Peyer's patch (tissue), 4 donors: ENCODE measurements at regions not wholly inside any gene's neighbourhood (a gene's known extent, or its start where the extent isn't known, plus 50 kb on each side); places are given as distances from the start of the nearest gene placed in this dataset.

Experiments
- DNase-seq, 3 donors: peaks; one replicate each; pipeline ENCODE4 v3.0.0-alpha.2; 2017 to 2019
- H3K27ac ChIP-seq, 4 donors: fragments of 200-600 bp; sonication (generic); one replicate each; pipeline ENCODE4 v1.5.1; 2016 to 2019
- H3K27me3 ChIP-seq, 2 donors: fragments of 200-600 bp; sonication (generic); one replicate each; pipeline ENCODE4 v1.5.1; 2019
- H3K36me3 ChIP-seq, 3 donors: fragments of 200-600 bp; sonication (generic); one replicate each; pipeline ENCODE4 v1.5.1; 2016 to 2019
- H3K4me1 ChIP-seq, 4 donors: fragments of 200-600 bp; sonication (generic); one replicate each; pipeline ENCODE4 v1.5.1; 2016 to 2019
- H3K4me3 ChIP-seq, 4 donors: fragments of 200-600 bp; sonication (generic); 1 replicate in 3 of 4; 2 replicates in 1 of 4; pipeline ENCODE4 v1.5.1; 2016 to 2019; ENCODE audit warnings: mild to moderate bottlenecking in 1 of 4
- H3K9me3 ChIP-seq, 4 donors: fragments of 200-600 bp; sonication (generic); one replicate each; pipeline ENCODE4 v1.5.1; 2016 to 2019; ENCODE audit warnings: mild to moderate bottlenecking in 1 of 4
- CTCF ChIP-seq, 6 experiments: fragments of 450-650 bp in 4 of 6; fragments of 200-600 bp in 2 of 6; sonication (generic) in 1 of 6; IDR thresholded peaks; one replicate each; pipeline ENCODE4 v1.5.1; 2017 to 2019; ENCODE audit warnings: antibody characterized with exemption in 6 of 6, mild to moderate bottlenecking in 3 of 6, moderate library complexity in 1 of 6
- POLR2A ChIP-seq, 2 donors: fragments of 450-650 bp; IDR thresholded peaks; one replicate each; pipeline ENCODE4 v1.5.1; 2017; ENCODE audit warnings: antibody characterized with exemption in 2 of 2, mild to moderate bottlenecking in 2 of 2, moderate library complexity in 2 of 2

GRCh38 chr12:58616618-58617017, 303.7 kb downstream of the LRIG3 start:
- DNase-seq, result no peak
- Histone ChIP-seq H3K4me3 (no peak overlapping the region), H3K27ac (no peak overlapping the region), H3K27me3 (no peaks in the 10 kb centered on the region), H3K9me3 (no peaks in the 10 kb centered on the region), H3K36me3 (no peaks in the 10 kb centered on the region), H3K4me1 (no peaks in the 10 kb centered on the region)
- TF ChIP-seq POLR2A (IDR thresholded peaks at IDR 0.05), result no peak
- no peak for TF ChIP-seq CTCF (IDR thresholded peaks at IDR 0.05)

DNA sequence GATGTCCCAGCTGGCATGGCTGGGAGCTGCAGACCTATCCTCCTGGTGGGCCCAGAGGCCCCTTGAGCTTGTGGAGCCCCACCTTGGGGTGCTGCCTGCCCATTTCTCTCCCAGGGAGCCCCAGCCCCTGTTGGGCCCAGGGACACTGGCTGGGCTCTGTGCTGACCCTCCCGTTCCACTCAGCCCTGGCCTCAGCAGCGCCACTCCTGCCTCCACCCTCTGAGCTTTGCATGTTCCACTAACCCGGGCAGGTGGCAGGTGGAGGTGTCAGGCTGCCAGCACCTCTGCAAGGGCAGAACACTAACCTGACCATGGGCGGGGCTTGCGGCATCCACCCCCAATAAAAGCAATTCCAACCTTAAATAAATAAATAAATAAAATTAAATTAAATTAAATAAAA, 299.2 kb downstream of the LRIG3 start:
- H3K4me1 ChIP-seq, result no peaks in the 10 kb centered on the region
- H3K9me3 ChIP-seq, result no peaks in the 10 kb centered on the region
- H3K27me3 ChIP-seq, result no peaks in the 10 kb centered on the region
- H3K27ac ChIP-seq, result no peak overlapping the region
- DNase-seq, result peak in 1 of 3 donors; percentile 41
- H3K36me3 ChIP-seq, result no peaks in the 10 kb centered on the region
- no peak overlapping the region for H3K4me3 ChIP-seq
- TF ChIP-seq POLR2A (IDR thresholded peaks at IDR 0.05) (no peak), CTCF (IDR thresholded peaks at IDR 0.05) (no peak)

GRCh38 chr12:58629376-58629775, 290.9 kb downstream of the LRIG3 start:
- no peaks in the 10 kb centered on the region for H3K36me3 ChIP-seq
- H3K4me3 ChIP-seq, result no peak overlapping the region
- no peaks in the 10 kb centered on the region for H3K27me3 ChIP-seq
- no peaks in the 10 kb centered on the region for H3K9me3 ChIP-seq
- TF ChIP-seq POLR2A (IDR thresholded peaks at IDR 0.05), result no peak
- TF ChIP-seq CTCF (IDR thresholded peaks at IDR 0.05), result no peak
- DNase-seq, result no peak
- no peak overlapping the region for H3K27ac ChIP-seq
- H3K4me1 ChIP-seq, result no peaks in the 10 kb centered on the region

DNA sequence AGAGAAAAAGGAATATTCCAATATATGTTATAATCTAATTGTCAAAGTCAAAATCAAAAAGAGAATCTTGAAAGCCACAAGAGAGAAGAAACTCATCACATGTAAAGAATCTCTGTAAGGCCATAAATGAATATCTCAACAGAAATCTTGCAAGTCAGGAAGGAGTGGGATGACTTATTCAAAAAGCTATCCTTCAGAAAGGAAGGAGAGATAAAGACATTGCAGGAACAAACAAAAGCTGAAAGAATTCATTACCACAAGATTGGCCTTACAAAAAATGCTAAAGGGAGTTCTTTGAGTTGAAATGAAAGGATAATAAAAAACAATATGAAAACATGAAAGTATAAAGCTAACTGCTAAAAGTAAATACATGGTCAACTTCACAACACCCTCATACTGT, 286.8 kb downstream of the LRIG3 start:
- TF ChIP-seq CTCF (IDR thresholded peaks at IDR 0.05) (no peak), POLR2A (IDR thresholded peaks at IDR 0.05) (no peak)

DNA sequence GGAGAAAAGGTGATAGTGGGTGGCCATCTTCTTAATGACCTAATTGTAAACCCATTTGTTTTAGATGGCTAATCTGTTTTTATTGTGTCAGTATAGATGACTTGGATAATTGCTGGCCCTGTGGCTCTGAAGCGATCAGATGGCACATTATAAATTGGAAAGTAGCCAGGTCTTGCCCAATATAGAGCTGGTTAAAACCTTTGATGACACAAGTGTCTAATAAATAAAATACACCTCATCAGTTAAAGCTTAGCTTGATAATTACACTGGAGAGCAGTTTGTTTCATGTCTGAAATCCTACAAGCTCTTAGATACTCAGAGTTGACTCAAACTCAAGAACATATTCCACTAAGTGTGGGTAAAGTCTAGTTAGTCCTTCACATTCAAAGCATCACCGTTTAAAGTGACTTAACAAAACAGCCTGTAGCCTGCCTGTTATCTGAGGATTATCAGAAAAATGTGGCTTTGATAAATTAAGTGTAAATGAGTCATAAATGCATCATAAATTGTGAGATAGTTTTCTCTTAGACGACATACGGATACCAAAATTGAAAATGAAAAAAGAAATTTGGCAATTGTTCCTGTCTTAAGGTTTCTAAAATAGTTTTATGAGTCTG, 280.9 kb downstream of the LRIG3 start:
- Histone ChIP-seq H3K4me1 (no peaks in the 10 kb centered on the region), H3K27me3 (no peaks in the 10 kb centered on the region), H3K9me3 (no peaks in the 10 kb centered on the region), H3K4me3 (no peak overlapping the region), H3K36me3 (no peaks in the 10 kb centered on the region), H3K27ac (no peak overlapping the region)
- no peak for TF ChIP-seq POLR2A (IDR thresholded peaks at IDR 0.05)
- TF ChIP-seq CTCF (IDR thresholded peaks at IDR 0.05), result no peak
- DNase-seq, result no peak

More for the DNA sequence above, 286.8 kb downstream of the LRIG3 start:
- Histone ChIP-seq H3K27me3 (no peaks in the 10 kb centered on the region), H3K36me3 (no peaks in the 10 kb centered on the region), H3K4me1 (no peaks in the 10 kb centered on the region), H3K9me3 (no peaks in the 10 kb centered on the region), H3K4me3 (no peak overlapping the region), H3K27ac (no peak overlapping the region)
- DNase-seq, result no peak

DNA sequence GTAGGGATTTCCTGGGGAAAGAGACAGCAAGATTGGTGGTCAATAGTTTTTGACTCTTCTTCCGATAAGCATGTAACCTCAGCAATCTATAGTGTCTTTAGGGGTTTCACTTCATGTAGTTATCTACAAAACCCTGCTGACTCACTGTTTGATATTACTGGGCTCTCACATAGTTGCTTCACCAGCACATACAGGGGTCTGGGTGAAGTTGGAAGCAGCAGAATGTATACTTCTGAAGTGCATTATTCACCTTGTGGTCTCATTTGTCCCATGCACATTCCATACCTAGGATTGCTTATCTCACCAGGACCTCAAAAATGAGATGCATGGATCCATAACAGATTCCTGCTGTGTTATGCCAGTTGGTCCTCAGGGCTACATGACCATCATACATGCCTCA, 280.0 kb downstream of the LRIG3 start:
- no peak for TF ChIP-seq POLR2A (IDR thresholded peaks at IDR 0.05)
- TF ChIP-seq CTCF (IDR thresholded peaks at IDR 0.05), result no peak
- Histone ChIP-seq H3K4me1 (no peaks in the 10 kb centered on the region), H3K9me3 (no peaks in the 10 kb centered on the region), H3K27ac (no peak overlapping the region), H3K4me3 (no peak overlapping the region), H3K36me3 (no peaks in the 10 kb centered on the region), H3K27me3 (no peaks in the 10 kb centered on the region)
- DNase-seq, result no peak
